LNCaP clone FGC (cell line): ENCODE measurements at regions not wholly inside any gene's neighbourhood (a gene's known extent, or its start where the extent isn't known, plus 50 kb on each side); places are given as distances from the start of the nearest gene placed in this dataset.

Source experiments
- DNase-seq: peaks from one replicate; pipeline ENCODE4 v3.0.0-alpha.2; 2011; ENCODE audit warnings: low read depth
- H3K4me3 ChIP-seq: 2 replicates; pipeline ENCODE4 v1.5.1; 2011; ENCODE audit warnings: mild to moderate bottlenecking, low read depth, low read length, control low read depth
- CTCF ChIP-seq: IDR thresholded peaks from 2 replicates; pipeline ENCODE4 v1.5.1; 2012; ENCODE audit warnings: mild to moderate bottlenecking; ENCODE audit not compliant: control insufficient read depth, insufficient read depth; ENCODE audit errors: extremely low read depth

- DNase-seq = no peak
- no peak for TF ChIP-seq CTCF
- H3K4me3 ChIP-seq = no peak overlapping the region
Measured at GRCh38 chr13:73696713-73697112, 437.5 kb downstream of the KLF12 start.

- TF ChIP-seq CTCF = no peak
- DNase-seq = no peak
- H3K4me3 ChIP-seq = no peak overlapping the region
Measured at GRCh38 chr13:73696271-73696670, 437.9 kb downstream of the KLF12 start.

- TF ChIP-seq CTCF = no peak
- no peak for DNase-seq
- no peak overlapping the region for H3K4me3 ChIP-seq
Measured at GRCh38 chr13:73695325-73695724, 438.9 kb downstream of the KLF12 start.

GRCh38 chr13:73693215-73693614 is 441.0 kb downstream of the KLF12 start:
- DNase-seq = no peak
- H3K4me3 ChIP-seq = no peak overlapping the region

GRCh38 chr13:73691891-73692290 is 442.3 kb downstream of the KLF12 start:
- H3K4me3 ChIP-seq = no peak overlapping the region
- DNase-seq = no peak
- TF ChIP-seq CTCF = no peak

More at GRCh38 chr13:73693215-73693614, 441.0 kb downstream of the KLF12 start:
- no peak for TF ChIP-seq CTCF

- DNase-seq = no peak
- H3K4me3 ChIP-seq = no peak overlapping the region
- no peak for TF ChIP-seq CTCF
Measured at GRCh38 chr13:73687929-73688328, 446.3 kb downstream of the KLF12 start.

- no peak for DNase-seq
- no peak overlapping the region for H3K4me3 ChIP-seq
- TF ChIP-seq CTCF = no peak
Measured at GRCh38 chr13:73687087-73687486, 447.1 kb downstream of the KLF12 start.
